Activated naive CD8-positive, alpha-beta T cell (primary cell): ENCODE measurements at regions not wholly inside any gene's neighbourhood (a gene's known extent, or its start where the extent isn't known, plus 50 kb on each side); places are given as distances from the start of the nearest gene placed in this dataset.

Source experiments
- H3K27ac Mint-ChIP-seq: one replicate; pipeline ENCODE4 v1.8.0; 2021; ENCODE audit warnings: mixed read lengths
- H3K27me3 Mint-ChIP-seq: one replicate; pipeline ENCODE4 v1.8.0; 2021; ENCODE audit warnings: mixed read lengths
- H3K36me3 Mint-ChIP-seq: one replicate; pipeline ENCODE4 v1.8.0; 2021; ENCODE audit warnings: mixed read lengths
- H3K4me1 Mint-ChIP-seq: one replicate; pipeline ENCODE4 v1.8.0; 2021; ENCODE audit warnings: low read depth, mixed read lengths
- H3K4me3 Mint-ChIP-seq: one replicate; pipeline ENCODE4 v1.8.0; 2021; ENCODE audit warnings: mild to moderate bottlenecking, mixed read lengths
- H3K9me3 Mint-ChIP-seq: one replicate; pipeline ENCODE4 v1.8.0; 2021; ENCODE audit warnings: low read depth, mixed read lengths

GRCh38 chr16:73322856-73323255, 274.9 kb upstream of the ZFHX3 start:
- Mint-ChIP-seq H3K27me3 (no peaks in the 10 kb centered on the region), H3K4me3 (no peak overlapping the region), H3K9me3 (no peaks in the 10 kb centered on the region), H3K4me1 (no peaks in the 10 kb centered on the region), H3K27ac (no peak overlapping the region), H3K36me3 (no peaks in the 10 kb centered on the region)

GRCh38 chr16:73321853-73322252, 273.9 kb upstream of the ZFHX3 start:
- no peaks in the 10 kb centered on the region for H3K9me3 Mint-ChIP-seq
- no peaks in the 10 kb centered on the region for H3K36me3 Mint-ChIP-seq
- H3K27ac Mint-ChIP-seq = no peak overlapping the region
- H3K27me3 Mint-ChIP-seq = no peaks in the 10 kb centered on the region
- H3K4me1 Mint-ChIP-seq = no peaks in the 10 kb centered on the region
- H3K4me3 Mint-ChIP-seq = no peak overlapping the region

- H3K36me3 Mint-ChIP-seq = no peaks in the 10 kb centered on the region
- H3K4me1 Mint-ChIP-seq = no peaks in the 10 kb centered on the region
Measured at GRCh38 chr16:73319737-73320136, 271.8 kb upstream of the ZFHX3 start.

GRCh38 chr16:73319261-73319660, 271.3 kb upstream of the ZFHX3 start:
- Mint-ChIP-seq H3K4me1 (no peaks in the 10 kb centered on the region), H3K27me3 (no peaks in the 10 kb centered on the region), H3K9me3 (no peaks in the 10 kb centered on the region), H3K27ac (no peak overlapping the region), H3K36me3 (no peaks in the 10 kb centered on the region), H3K4me3 (no peak overlapping the region)

More at GRCh38 chr16:73319737-73320136, 271.8 kb upstream of the ZFHX3 start:
- Mint-ChIP-seq H3K4me3 (no peak overlapping the region), H3K9me3 (no peaks in the 10 kb centered on the region), H3K27ac (no peak overlapping the region), H3K27me3 (no peaks in the 10 kb centered on the region)

- H3K27me3 Mint-ChIP-seq = no peaks in the 10 kb centered on the region
- no peaks in the 10 kb centered on the region for H3K4me1 Mint-ChIP-seq
- H3K27ac Mint-ChIP-seq = no peak overlapping the region
- H3K4me3 Mint-ChIP-seq = no peak overlapping the region
- H3K36me3 Mint-ChIP-seq = no peaks in the 10 kb centered on the region
- H3K9me3 Mint-ChIP-seq = no peaks in the 10 kb centered on the region
Measured at GRCh38 chr16:73317321-73317857, 269.5 kb upstream of the ZFHX3 start.

- Mint-ChIP-seq H3K9me3 (peaks cover 3% of the 10 kb centered on the region), H3K36me3 (no peaks in the 10 kb centered on the region), H3K4me3 (no peak overlapping the region), H3K27ac (no peak overlapping the region), H3K4me1 (no peaks in the 10 kb centered on the region), H3K27me3 (no peaks in the 10 kb centered on the region)
Measured at GRCh38 chr16:73315645-73316044, 267.7 kb upstream of the ZFHX3 start.

GRCh38 chr16:73313950-73314349, 266.0 kb upstream of the ZFHX3 start:
- Mint-ChIP-seq H3K4me3 (no peak overlapping the region), H3K4me1 (no peaks in the 10 kb centered on the region), H3K27ac (no peak overlapping the region), H3K27me3 (no peaks in the 10 kb centered on the region), H3K9me3 (peaks cover 3% of the 10 kb centered on the region), H3K36me3 (no peaks in the 10 kb centered on the region)

- H3K36me3 Mint-ChIP-seq = no peaks in the 10 kb centered on the region
- H3K27ac Mint-ChIP-seq = no peak overlapping the region
- H3K27me3 Mint-ChIP-seq = no peaks in the 10 kb centered on the region
- peaks cover 3% of the 10 kb centered on the region for H3K9me3 Mint-ChIP-seq
- H3K4me3 Mint-ChIP-seq = no peak overlapping the region
- no peaks in the 10 kb centered on the region for H3K4me1 Mint-ChIP-seq
Measured at GRCh38 chr16:73311857-73312723, 264.2 kb upstream of the ZFHX3 start.

- no peaks in the 10 kb centered on the region for H3K27me3 Mint-ChIP-seq
- H3K36me3 Mint-ChIP-seq = no peaks in the 10 kb centered on the region
- H3K4me1 Mint-ChIP-seq = no peaks in the 10 kb centered on the region
- H3K4me3 Mint-ChIP-seq = no peak overlapping the region
- peaks cover 3% of the 10 kb centered on the region for H3K9me3 Mint-ChIP-seq
- no peak overlapping the region for H3K27ac Mint-ChIP-seq
Measured at GRCh38 chr16:73308771-73309170, 260.8 kb upstream of the ZFHX3 start.

- Mint-ChIP-seq H3K27me3 (no peaks in the 10 kb centered on the region), H3K36me3 (no peaks in the 10 kb centered on the region), H3K4me1 (no peaks in the 10 kb centered on the region), H3K9me3 (peaks cover 3% of the 10 kb centered on the region), H3K27ac (no peak overlapping the region), H3K4me3 (no peak overlapping the region)
Measured at GRCh38 chr16:73306901-73307413, 259.0 kb upstream of the ZFHX3 start.

GRCh38 chr16:73304008-73304774, 256.3 kb upstream of the ZFHX3 start:
- no peaks in the 10 kb centered on the region for H3K4me1 Mint-ChIP-seq
- H3K27me3 Mint-ChIP-seq = no peaks in the 10 kb centered on the region
- H3K4me3 Mint-ChIP-seq = no peak overlapping the region
- no peaks in the 10 kb centered on the region for H3K36me3 Mint-ChIP-seq
- H3K27ac Mint-ChIP-seq = no peak overlapping the region
- no peaks in the 10 kb centered on the region for H3K9me3 Mint-ChIP-seq

GRCh38 chr16:73302942-73303341, 255.0 kb upstream of the ZFHX3 start:
- H3K36me3 Mint-ChIP-seq = no peaks in the 10 kb centered on the region
- no peaks in the 10 kb centered on the region for H3K9me3 Mint-ChIP-seq
- H3K27me3 Mint-ChIP-seq = no peaks in the 10 kb centered on the region

GRCh38 chr16:73301984-73302383, 254.1 kb upstream of the ZFHX3 start:
- no peaks in the 10 kb centered on the region for H3K4me1 Mint-ChIP-seq
- H3K4me3 Mint-ChIP-seq = no peak overlapping the region
- H3K27me3 Mint-ChIP-seq = no peaks in the 10 kb centered on the region
- H3K27ac Mint-ChIP-seq = no peak overlapping the region
- no peaks in the 10 kb centered on the region for H3K36me3 Mint-ChIP-seq
- no peaks in the 10 kb centered on the region for H3K9me3 Mint-ChIP-seq

More at GRCh38 chr16:73302942-73303341, 255.0 kb upstream of the ZFHX3 start:
- Mint-ChIP-seq H3K4me3 (no peak overlapping the region), H3K27ac (no peak overlapping the region), H3K4me1 (no peaks in the 10 kb centered on the region)

- Mint-ChIP-seq H3K4me1 (no peaks in the 10 kb centered on the region), H3K36me3 (no peaks in the 10 kb centered on the region), H3K27me3 (no peaks in the 10 kb centered on the region), H3K9me3 (no peaks in the 10 kb centered on the region), H3K27ac (no peak overlapping the region), H3K4me3 (no peak overlapping the region)
Measured at GRCh38 chr16:73299346-73299745, 251.4 kb upstream of the ZFHX3 start.

GRCh38 chr16:73298562-73298961, 250.6 kb upstream of the ZFHX3 start:
- no peaks in the 10 kb centered on the region for H3K9me3 Mint-ChIP-seq
- no peak overlapping the region for H3K27ac Mint-ChIP-seq
- H3K4me3 Mint-ChIP-seq = no peak overlapping the region
- H3K27me3 Mint-ChIP-seq = no peaks in the 10 kb centered on the region
- no peaks in the 10 kb centered on the region for H3K36me3 Mint-ChIP-seq
- H3K4me1 Mint-ChIP-seq = no peaks in the 10 kb centered on the region
